Effector memory CD4-positive, alpha-beta T cell (primary cell): ENCODE measurements at regions not wholly inside any gene's neighbourhood (a gene's known extent, or its start where the extent isn't known, plus 50 kb on each side); places are given as distances from the start of the nearest gene placed in this dataset.

Experiments used
- DNase-seq, 3 donors: peaks; one replicate each; pipeline ENCODE4 v3.0.0-alpha.2; 2020
- H3K27ac ChIP-seq: 2 replicates; pipeline ENCODE4 v1.7.0; 2013; ENCODE audit warnings: mild to moderate bottlenecking, low read length, moderate library complexity; ENCODE audit not compliant: insufficient read depth, poor library complexity, severe bottlenecking
- H3K27me3 ChIP-seq: replicated peaks from 2 replicates; pipeline ENCODE4 v1.7.0; 2013; ENCODE audit warnings: mild to moderate bottlenecking, low read length; ENCODE audit not compliant: insufficient read depth, control insufficient read depth, poor library complexity, severe bottlenecking
- H3K36me3 ChIP-seq: 2 replicates; pipeline ENCODE4 v1.7.0; 2013; ENCODE audit warnings: mild to moderate bottlenecking, low read length, moderate library complexity; ENCODE audit not compliant: control insufficient read depth, insufficient read depth
- H3K4me1 ChIP-seq: 2 replicates; pipeline ENCODE4 v1.7.0; 2013; ENCODE audit warnings: low read length, mild to moderate bottlenecking; ENCODE audit not compliant: control insufficient read depth, insufficient read depth, poor library complexity, severe bottlenecking
- H3K4me3 ChIP-seq: 2 replicates; pipeline ENCODE4 v1.7.0; 2013; ENCODE audit warnings: low read length, low read depth, mild to moderate bottlenecking; ENCODE audit not compliant: insufficient read depth, poor library complexity, severe bottlenecking
- H3K9me3 ChIP-seq: 2 replicates; pipeline ENCODE4 v1.7.0; 2013; ENCODE audit warnings: mild to moderate bottlenecking, low read length, moderate library complexity; ENCODE audit not compliant: control insufficient read depth

DNA sequence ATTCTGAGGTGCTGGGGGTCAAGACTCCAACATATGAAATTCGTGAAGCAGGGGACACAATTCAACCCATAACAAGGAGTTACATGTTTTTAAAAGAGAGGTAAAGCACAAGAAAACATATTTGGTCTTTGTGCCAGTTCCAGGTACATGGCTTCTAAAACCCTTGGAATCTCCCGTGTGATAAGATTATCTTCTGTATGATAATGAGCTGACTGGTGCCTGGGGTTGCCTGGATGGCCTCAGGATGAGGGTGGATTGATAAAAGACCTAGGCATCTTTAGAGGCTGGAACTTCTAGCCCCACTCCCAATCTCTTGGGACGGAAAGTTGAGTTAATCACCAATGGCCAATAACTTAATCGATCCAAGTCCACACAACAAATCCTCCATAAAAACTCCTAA, 87.0 kb downstream of the FAM217A start:
- Histone ChIP-seq H3K36me3 (no peaks in the 10 kb centered on the region), H3K27ac (no peak overlapping the region), H3K9me3 (no peaks in the 10 kb centered on the region), H3K4me1 (no peaks in the 10 kb centered on the region), H3K4me3 (no peak overlapping the region), H3K27me3 (no peaks in the 10 kb centered on the region)
- no peak for DNase-seq

DNA sequence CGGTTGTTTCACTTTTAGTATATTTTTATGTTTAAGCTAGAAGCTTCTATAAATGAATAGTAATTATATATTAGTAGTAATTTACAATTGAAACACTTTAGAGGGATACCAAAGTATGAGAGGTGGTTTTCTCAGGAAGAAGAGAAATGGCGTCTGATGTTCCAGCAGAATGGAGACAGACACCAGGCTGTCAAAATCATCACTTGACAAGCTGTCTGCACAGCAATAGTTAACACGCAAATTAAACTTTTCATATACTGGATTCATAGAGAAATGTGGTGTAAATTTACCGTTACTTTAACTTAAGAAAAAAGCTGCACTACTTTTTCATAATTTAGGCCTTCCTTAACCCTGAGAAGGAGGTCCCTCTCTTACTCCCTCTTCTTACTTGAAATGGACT, 82.6 kb downstream of the FAM217A start:
- Histone ChIP-seq H3K4me1 (no peaks in the 10 kb centered on the region), H3K27me3 (no peaks in the 10 kb centered on the region), H3K4me3 (no peak overlapping the region), H3K9me3 (no peaks in the 10 kb centered on the region), H3K27ac (no peak overlapping the region), H3K36me3 (no peaks in the 10 kb centered on the region)
- no peak for DNase-seq

DNA sequence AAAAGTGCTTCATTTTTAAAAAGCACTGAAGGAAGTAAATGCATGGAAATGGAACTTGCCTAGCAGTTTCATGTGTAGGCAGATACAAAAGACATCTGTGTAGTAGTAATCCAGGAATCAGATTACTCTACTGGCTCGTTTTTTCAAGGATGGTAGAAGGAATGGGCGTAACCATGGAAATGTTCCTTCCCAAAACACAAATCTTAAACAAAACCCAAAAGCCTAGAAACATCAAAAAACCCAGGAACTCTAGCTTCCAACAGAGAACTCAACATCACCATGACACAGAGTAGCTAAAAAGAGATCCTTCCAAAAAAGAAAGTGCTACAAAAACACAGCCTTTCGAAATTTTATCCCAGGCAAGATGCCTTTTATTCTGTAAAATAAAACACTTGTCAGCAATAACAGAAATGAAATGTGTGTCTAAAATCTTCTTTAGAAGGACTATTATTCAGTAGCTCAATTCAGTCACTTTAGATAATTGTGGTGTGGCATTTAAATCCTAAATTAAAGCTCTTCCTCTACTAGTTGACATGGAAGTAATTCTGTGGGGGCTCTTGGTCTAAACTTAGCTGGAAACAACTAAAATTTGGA, 81.7 kb downstream of the FAM217A start:
- Histone ChIP-seq H3K9me3 (no peaks in the 10 kb centered on the region), H3K4me3 (no peak overlapping the region), H3K27ac (no peak overlapping the region), H3K27me3 (no peaks in the 10 kb centered on the region), H3K4me1 (no peaks in the 10 kb centered on the region), H3K36me3 (no peaks in the 10 kb centered on the region)
- DNase-seq, result no peak

DNA sequence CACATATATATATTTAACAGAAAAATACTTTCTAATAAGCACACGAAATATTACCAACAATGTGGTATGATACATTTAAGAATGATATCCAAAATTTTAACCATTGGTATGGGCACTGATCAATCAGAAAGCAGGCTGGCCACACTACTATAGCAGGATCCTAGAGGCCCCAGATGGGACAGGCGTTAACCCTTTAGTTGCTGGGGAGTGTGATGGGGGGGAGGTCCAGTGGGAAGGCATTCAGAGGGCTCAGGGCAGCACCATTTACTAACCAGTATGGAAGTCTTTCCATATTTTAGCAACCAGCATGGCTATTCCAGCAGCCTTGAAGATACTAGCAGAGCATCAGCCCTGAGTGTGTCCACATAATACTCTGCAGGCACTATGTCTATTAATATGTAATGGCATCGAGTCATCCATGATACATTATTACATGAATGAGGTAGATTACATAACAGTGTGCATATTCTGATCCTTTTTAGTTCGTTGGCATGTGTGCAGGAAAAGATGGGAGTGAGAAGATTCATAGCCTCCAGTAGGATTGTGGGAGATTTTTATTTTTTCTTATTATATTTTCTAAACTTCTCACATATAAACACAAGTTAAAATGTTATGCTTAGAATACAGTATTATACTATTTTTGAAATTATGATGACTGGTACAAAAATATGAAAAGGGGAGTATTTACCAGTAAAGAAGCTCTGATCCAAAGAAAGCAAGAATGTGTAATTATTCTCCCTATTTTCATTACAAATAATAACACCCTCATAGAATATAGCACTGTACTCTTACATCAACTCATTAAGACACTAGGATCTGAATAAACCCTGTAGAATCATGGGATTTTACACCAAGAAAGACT, 78.9 kb downstream of the FAM217A start:
- H3K27ac ChIP-seq, result no peak overlapping the region
- no peak overlapping the region for H3K4me3 ChIP-seq
- H3K4me1 ChIP-seq, result no peaks in the 10 kb centered on the region
- no peaks in the 10 kb centered on the region for H3K27me3 ChIP-seq
- no peak for DNase-seq
- H3K36me3 ChIP-seq, result no peaks in the 10 kb centered on the region
- H3K9me3 ChIP-seq, result no peaks in the 10 kb centered on the region

DNA sequence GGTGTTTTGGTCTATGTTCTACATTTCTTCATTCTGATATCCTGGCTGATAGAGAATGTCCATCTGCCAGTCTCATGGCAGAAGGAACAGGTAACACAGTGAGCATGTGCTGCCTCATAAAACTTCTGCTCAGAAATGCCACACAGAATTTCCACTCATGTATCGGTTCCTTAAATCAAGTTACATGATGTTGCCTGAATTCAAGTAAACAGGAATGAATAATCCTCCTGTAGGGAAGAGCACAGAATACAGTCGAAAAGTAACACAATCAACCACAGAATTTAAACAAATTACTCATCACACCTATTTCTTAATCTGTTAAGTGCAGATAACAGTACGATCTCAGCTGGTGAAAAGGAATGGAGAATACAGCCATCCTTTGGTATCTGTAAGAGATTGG, 74.7 kb downstream of the FAM217A start:
- no peak for DNase-seq
- Histone ChIP-seq H3K4me3 (no peak overlapping the region), H3K9me3 (no peaks in the 10 kb centered on the region), H3K27me3 (no peaks in the 10 kb centered on the region), H3K36me3 (no peaks in the 10 kb centered on the region), H3K27ac (no peak overlapping the region), H3K4me1 (no peaks in the 10 kb centered on the region)

DNA sequence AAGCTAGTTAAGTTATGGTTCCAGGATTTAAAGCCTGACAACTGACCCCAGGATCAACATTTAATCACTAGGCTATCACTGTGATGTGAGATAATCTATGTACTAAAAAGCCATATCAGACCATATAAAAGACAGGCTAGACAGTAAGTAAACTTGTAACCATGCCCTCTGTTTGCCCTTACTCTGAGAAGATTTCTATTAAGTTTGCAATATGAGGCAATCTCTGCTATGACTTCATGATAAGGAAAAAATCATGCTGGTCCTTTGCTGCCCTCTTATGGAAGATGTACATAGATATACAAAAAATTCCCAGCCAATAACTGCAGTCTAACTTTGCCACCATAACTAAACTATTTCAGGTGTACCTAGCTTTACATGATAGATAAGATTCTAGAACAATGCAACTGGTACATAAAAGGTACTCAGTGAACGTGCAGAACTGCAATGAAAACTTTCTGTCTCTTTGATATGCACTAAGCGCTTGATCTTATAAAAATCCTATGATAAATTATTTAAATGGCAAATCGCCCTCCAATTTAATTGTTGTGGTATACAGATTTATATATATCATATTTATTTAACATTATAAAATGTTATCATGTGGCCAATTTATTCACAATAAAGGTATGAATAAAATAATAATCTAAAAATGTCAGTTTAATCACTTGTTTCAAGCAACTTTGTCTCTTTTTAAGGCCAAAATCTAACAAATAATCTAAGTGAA, 70.5 kb downstream of the FAM217A start:
- no peak for DNase-seq
- Histone ChIP-seq H3K27me3 (no peaks in the 10 kb centered on the region), H3K4me3 (no peak overlapping the region), H3K9me3 (no peaks in the 10 kb centered on the region), H3K27ac (no peak overlapping the region), H3K4me1 (peaks cover 11% of the 10 kb centered on the region), H3K36me3 (no peaks in the 10 kb centered on the region)

DNA sequence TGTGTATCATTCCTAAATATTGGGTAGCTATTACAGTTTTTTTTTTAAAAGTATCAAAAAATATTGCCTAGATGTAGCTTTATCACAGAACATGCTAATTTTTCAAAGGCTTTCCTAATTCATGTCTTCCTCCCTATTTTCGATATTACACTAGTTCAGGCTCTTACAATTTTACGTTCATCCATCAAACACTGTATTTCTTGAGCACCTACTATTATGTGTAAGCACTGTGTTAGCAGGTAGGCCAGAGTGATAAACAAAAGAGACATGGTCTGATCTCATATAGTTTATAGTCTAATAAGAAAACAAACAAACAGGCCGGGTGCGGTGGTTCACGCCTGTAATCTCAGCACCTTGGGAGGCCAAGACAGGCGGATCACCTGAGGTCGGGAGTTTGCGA, 69.5 kb downstream of the FAM217A start:
- no peak overlapping the region for H3K27ac ChIP-seq
- peaks cover 15% of the 10 kb centered on the region for H3K4me1 ChIP-seq
- H3K36me3 ChIP-seq, result no peaks in the 10 kb centered on the region
- no peak for DNase-seq
- H3K27me3 ChIP-seq, result no peaks in the 10 kb centered on the region
- H3K4me3 ChIP-seq, result no peak overlapping the region
- H3K9me3 ChIP-seq, result no peaks in the 10 kb centered on the region

DNA sequence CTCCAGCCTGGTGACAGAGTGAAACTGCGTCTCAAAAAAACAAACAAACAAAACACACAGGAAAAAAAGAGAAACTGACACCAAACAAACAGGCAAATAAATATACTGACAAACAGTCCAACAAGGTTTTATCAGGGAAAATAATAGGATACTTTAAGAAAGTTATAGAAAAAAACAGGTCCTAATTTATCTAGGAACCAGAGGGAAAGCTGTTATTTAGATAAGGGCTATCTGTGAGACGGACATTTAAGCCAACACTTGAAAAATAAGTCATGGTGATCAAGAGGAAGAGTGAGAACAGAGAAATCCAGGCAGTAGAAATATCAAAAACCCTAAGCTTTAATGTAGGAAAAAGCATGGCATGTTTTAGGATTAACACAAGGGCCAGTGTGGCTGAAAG, 68.9 kb downstream of the FAM217A start:
- H3K4me3 ChIP-seq, result no peak overlapping the region
- H3K27ac ChIP-seq, result no peak overlapping the region
- DNase-seq, result no peak

DNA sequence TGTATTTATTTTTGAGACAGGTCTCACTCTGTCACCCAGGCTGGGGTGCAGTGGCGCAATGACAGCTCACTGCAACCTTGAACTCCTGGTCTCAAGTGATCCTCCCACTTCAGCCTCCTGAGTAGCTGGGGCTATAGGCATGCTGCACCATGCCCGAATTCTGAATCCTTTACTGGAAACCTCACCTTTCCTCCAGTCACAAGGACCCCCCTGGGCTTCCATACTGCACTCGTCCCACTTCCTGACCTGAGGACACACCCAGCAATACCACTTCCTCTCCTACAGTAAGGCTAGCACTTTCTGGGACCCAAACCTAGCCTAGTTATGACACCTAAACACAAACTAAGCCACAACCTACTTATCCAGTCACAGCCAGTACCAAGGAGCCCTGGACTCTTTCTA, 68.2 kb downstream of the FAM217A start:
- peaks cover 15% of the 10 kb centered on the region for H3K4me1 ChIP-seq
- H3K9me3 ChIP-seq, result no peaks in the 10 kb centered on the region
- peak overlapping the region; percentile 15 for H3K4me3 ChIP-seq
- H3K36me3 ChIP-seq, result no peaks in the 10 kb centered on the region
- no peak for DNase-seq
- no peaks in the 10 kb centered on the region for H3K27me3 ChIP-seq
- H3K27ac ChIP-seq, result peak overlapping the region; percentile 11

More for the DNA sequence above, 68.9 kb downstream of the FAM217A start:
- Histone ChIP-seq H3K27me3 (no peaks in the 10 kb centered on the region), H3K9me3 (no peaks in the 10 kb centered on the region), H3K4me1 (peaks cover 15% of the 10 kb centered on the region), H3K36me3 (no peaks in the 10 kb centered on the region)

DNA sequence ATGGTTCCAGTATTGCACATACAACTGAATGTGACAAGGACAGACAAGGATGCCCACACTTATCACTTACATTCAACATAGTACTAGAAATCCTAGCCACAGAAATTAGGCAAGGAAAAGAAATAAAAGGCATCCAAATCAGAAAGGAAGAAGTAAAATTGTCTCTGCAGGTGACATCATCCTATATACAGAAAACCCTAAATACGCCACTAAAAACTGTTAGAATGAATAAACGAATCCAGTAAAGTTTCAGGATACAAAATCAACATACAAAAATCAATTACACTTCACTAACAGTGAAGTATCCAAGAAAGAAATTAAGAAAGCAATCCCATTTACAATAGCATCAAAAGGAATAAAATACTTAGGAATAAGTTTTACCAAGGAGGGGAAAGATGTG, 66.1 kb downstream of the FAM217A start:
- no peak overlapping the region for H3K4me3 ChIP-seq
- H3K4me1 ChIP-seq, result peaks cover 26% of the 10 kb centered on the region
- DNase-seq, result no peak
- no peak overlapping the region for H3K27ac ChIP-seq
- no peaks in the 10 kb centered on the region for H3K9me3 ChIP-seq
- no peaks in the 10 kb centered on the region for H3K36me3 ChIP-seq
- H3K27me3 ChIP-seq, result no peaks in the 10 kb centered on the region
